ENCODE measurements at regions not wholly inside any gene's neighbourhood (a gene's known extent, or its start where the extent isn't known, plus 50 kb on each side); places are given as distances from the start of the nearest gene placed in this dataset.

GRCh38 chr10:83222832-83223742, 916.2 kb upstream of the GHITM start:
- Histone ChIP-seq H3K4me2 (ENCODE audit: low read length) (no peak overlapping the region), H3K4me1 (ENCODE audit: insufficient read depth, low read length) (no peaks in the 10 kb centered on the region), H4K20me1 (ENCODE audit: insufficient read depth, low read length) (no peaks in the 10 kb centered on the region), H3K27me3 (ENCODE audit: insufficient read depth, low read length) (no peaks in the 10 kb centered on the region), H3K9me3 (ENCODE audit: insufficient read depth, low read depth, low read length) (no peaks in the 10 kb centered on the region), H3K4me3 (ENCODE audit: insufficient read depth, low read depth, low read length) (no peak overlapping the region), H3K79me2 (ENCODE audit: insufficient read depth, low read length) (no peaks in the 10 kb centered on the region), H3K36me3 (ENCODE audit: insufficient read depth, low read length) (no peaks in the 10 kb centered on the region), H3K9ac (ENCODE audit: low read length) (no peak overlapping the region), H3K27ac (ENCODE audit: low read depth, low read length) (no peak overlapping the region), H2AFZ (ENCODE audit: low read depth, low read length) (no peak overlapping the region)
- Mint-ChIP-seq H3K27ac (ENCODE audit: unreplicated experiment) (no peak overlapping the region), H3K9me3 (ENCODE audit: unreplicated experiment) (no peaks in the 10 kb centered on the region), H3K36me3 (ENCODE audit: low read depth, unreplicated experiment) (no peaks in the 10 kb centered on the region), H3K4me3 (ENCODE audit: unreplicated experiment) (no peak overlapping the region), H3K27me3 (ENCODE audit: low read depth, unreplicated experiment) (no peaks in the 10 kb centered on the region), H3K4me1 (ENCODE audit: low read depth, unreplicated experiment) (no peaks in the 10 kb centered on the region)
- TF ChIP-seq EZH2 (IDR thresholded peaks at IDR 0.05; ENCODE audit: insufficient read depth, low read length) (no peak), CTCF (IDR thresholded peaks at IDR 0.05; ENCODE audit: insufficient read depth, low read depth, low read length) (no peak)
- FAIRE-seq (no peak), DNase-seq (ENCODE audit: low read depth) (no peak)

DNA sequence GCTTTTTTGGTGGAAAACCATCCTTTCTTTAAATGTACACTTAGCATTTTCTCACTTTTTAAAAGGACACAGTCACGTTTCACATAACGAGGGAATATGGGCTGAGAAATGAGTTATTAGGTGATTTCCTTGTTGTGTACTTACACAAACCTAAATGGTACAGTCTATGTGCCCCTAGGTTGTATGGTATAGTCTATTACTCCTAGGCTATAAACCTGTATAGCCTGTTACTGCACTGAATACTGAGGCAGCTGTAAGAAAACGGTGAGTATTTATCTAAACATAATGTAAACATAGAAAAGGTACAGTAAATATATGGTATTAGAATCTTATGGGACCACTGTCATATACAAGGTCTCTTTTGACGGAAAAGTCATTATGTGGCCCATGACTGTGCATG, 913.5 kb upstream of the GHITM start:
- no peaks in the 10 kb centered on the region for H3K4me1 ChIP-seq (ENCODE audit: insufficient read depth, low read length)
- no peaks in the 10 kb centered on the region for H3K27me3 ChIP-seq (ENCODE audit: insufficient read depth, low read length)
- H3K9ac ChIP-seq (ENCODE audit: low read length) = no peak overlapping the region
- FAIRE-seq (no peak), DNase-seq (ENCODE audit: low read depth) (no peak)
- Mint-ChIP-seq H3K36me3 (ENCODE audit: low read depth, unreplicated experiment) (no peaks in the 10 kb centered on the region), H3K27me3 (ENCODE audit: low read depth, unreplicated experiment) (no peaks in the 10 kb centered on the region), H3K4me3 (ENCODE audit: unreplicated experiment) (no peak overlapping the region), H3K27ac (ENCODE audit: unreplicated experiment) (no peak overlapping the region), H3K9me3 (ENCODE audit: unreplicated experiment) (no peaks in the 10 kb centered on the region), H3K4me1 (ENCODE audit: low read depth, unreplicated experiment) (no peaks in the 10 kb centered on the region)
- no peak overlapping the region for H3K4me3 ChIP-seq (ENCODE audit: insufficient read depth, low read depth, low read length)
- no peak overlapping the region for H3K27ac ChIP-seq (ENCODE audit: low read depth, low read length)
- H3K36me3 ChIP-seq (ENCODE audit: insufficient read depth, low read length) = no peaks in the 10 kb centered on the region
- H2AFZ ChIP-seq (ENCODE audit: low read depth, low read length) = no peak overlapping the region
- H4K20me1 ChIP-seq (ENCODE audit: insufficient read depth, low read length) = no peaks in the 10 kb centered on the region
- no peaks in the 10 kb centered on the region for H3K9me3 ChIP-seq (ENCODE audit: insufficient read depth, low read depth, low read length)
- no peaks in the 10 kb centered on the region for H3K79me2 ChIP-seq (ENCODE audit: insufficient read depth, low read length)
- H3K4me2 ChIP-seq (ENCODE audit: low read length) = no peak overlapping the region
- no peak for TF ChIP-seq EZH2 (IDR thresholded peaks at IDR 0.05; ENCODE audit: insufficient read depth, low read length)
- no peak for TF ChIP-seq CTCF (IDR thresholded peaks at IDR 0.05; ENCODE audit: insufficient read depth, low read depth, low read length)

DNA sequence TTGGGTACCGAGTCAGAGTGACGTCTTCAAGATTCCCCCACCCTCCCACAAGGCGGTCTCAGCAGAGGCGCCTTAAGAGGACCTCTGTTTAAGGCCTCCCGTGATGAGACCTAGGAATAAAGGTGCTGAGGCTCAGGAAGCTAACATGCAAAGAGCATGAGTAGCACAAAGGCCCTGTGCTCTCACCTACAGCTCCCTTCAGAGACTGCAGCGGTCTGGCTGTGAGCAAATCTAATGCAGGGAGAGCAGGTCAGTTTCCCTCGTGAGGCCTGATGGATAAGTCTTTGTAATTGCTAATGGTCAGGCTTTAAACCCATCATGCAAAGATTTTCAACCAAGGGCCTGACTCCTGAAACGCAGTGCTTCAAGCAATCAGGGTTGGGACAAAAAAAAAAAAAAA, 909.3 kb upstream of the GHITM start:
- Mint-ChIP-seq H3K4me1 (ENCODE audit: low read depth, unreplicated experiment) (no peaks in the 10 kb centered on the region), H3K27ac (ENCODE audit: unreplicated experiment) (no peak overlapping the region), H3K4me3 (ENCODE audit: unreplicated experiment) (no peak overlapping the region), H3K27me3 (ENCODE audit: low read depth, unreplicated experiment) (no peaks in the 10 kb centered on the region), H3K9me3 (ENCODE audit: unreplicated experiment) (no peaks in the 10 kb centered on the region), H3K36me3 (ENCODE audit: low read depth, unreplicated experiment) (no peaks in the 10 kb centered on the region)
- Histone ChIP-seq H3K9me3 (ENCODE audit: insufficient read depth, low read depth, low read length) (no peaks in the 10 kb centered on the region), H3K9ac (ENCODE audit: low read length) (no peak overlapping the region), H3K27me3 (ENCODE audit: insufficient read depth, low read length) (no peaks in the 10 kb centered on the region), H3K4me3 (ENCODE audit: insufficient read depth, low read depth, low read length) (no peak overlapping the region), H3K36me3 (ENCODE audit: insufficient read depth, low read length) (no peaks in the 10 kb centered on the region), H3K4me2 (ENCODE audit: low read length) (no peak overlapping the region), H3K27ac (ENCODE audit: low read depth, low read length) (no peak overlapping the region), H4K20me1 (ENCODE audit: insufficient read depth, low read length) (no peaks in the 10 kb centered on the region), H2AFZ (ENCODE audit: low read depth, low read length) (no peak overlapping the region), H3K79me2 (ENCODE audit: insufficient read depth, low read length) (no peaks in the 10 kb centered on the region), H3K4me1 (ENCODE audit: insufficient read depth, low read length) (no peaks in the 10 kb centered on the region)
- no peak for DNase-seq (ENCODE audit: low read depth)
- FAIRE-seq = no peak
- TF ChIP-seq CTCF (IDR thresholded peaks at IDR 0.05; ENCODE audit: insufficient read depth, low read depth, low read length) = no peak
- no peak for TF ChIP-seq EZH2 (IDR thresholded peaks at IDR 0.05; ENCODE audit: insufficient read depth, low read length)
